ENCODE measurements at regions not wholly inside any gene's neighbourhood (a gene's known extent, or its start where the extent isn't known, plus 50 kb on each side); places are given as distances from the start of the nearest gene placed in this dataset.

- TF ChIP-seq TSHZ2 (CRISPR knock-in tag; IDR thresholded peaks at IDR 0.05) (no peak), RARB (CRISPR knock-in tag; IDR thresholded peaks at IDR 0.05) (no peak), SNAI2 (CRISPR knock-in tag; IDR thresholded peaks at IDR 0.05) (no peak), ZNF8 (CRISPR knock-in tag; IDR thresholded peaks at IDR 0.05) (no peak), CREB5 (CRISPR knock-in tag; IDR thresholded peaks at IDR 0.05; ENCODE audit: low read depth) (no peak), POU6F1 (CRISPR knock-in tag; IDR thresholded peaks at IDR 0.05; ENCODE audit: borderline replicate concordance, low read depth) (no peak)
These were observed 274.5 kb downstream of the INHBA start (continued) for GRCh38 chr7:41428381-41428780.

GRCh38 chr7:41425926-41426325 is 277.0 kb downstream of the INHBA start:
- TF ChIP-seq ARNTL (CRISPR knock-in tag; IDR thresholded peaks at IDR 0.05; ENCODE audit: borderline replicate concordance, low read depth) (no peak), TCF4 (CRISPR knock-in tag; IDR thresholded peaks at IDR 0.05; ENCODE audit: borderline replicate concordance) (no peak), TOX (CRISPR knock-in tag; IDR thresholded peaks at IDR 0.05; ENCODE audit: borderline replicate concordance) (no peak), CSDC2 (CRISPR knock-in tag; IDR thresholded peaks at IDR 0.05) (no peak), POU6F1 (CRISPR knock-in tag; IDR thresholded peaks at IDR 0.05; ENCODE audit: borderline replicate concordance, low read depth) (no peak), ZNF565 (CRISPR knock-in tag; conservative IDR thresholded peaks at IDR 0.05; ENCODE audit: low read depth) (no peak), ZNF8 (CRISPR knock-in tag; IDR thresholded peaks at IDR 0.05) (no peak), OSR1 (CRISPR knock-in tag; IDR thresholded peaks at IDR 0.05) (no peak), PPARA (CRISPR knock-in tag; IDR thresholded peaks at IDR 0.05; ENCODE audit: borderline replicate concordance) (no peak)

GRCh38 chr7:41421056-41421455 is 281.8 kb downstream of the INHBA start:
- ATAC-seq: no peak

More at GRCh38 chr7:41425926-41426325, 277.0 kb downstream of the INHBA start:
- peak; percentile 59 for ATAC-seq

More at GRCh38 chr7:41421056-41421455, 281.8 kb downstream of the INHBA start:
- TF ChIP-seq ESRRG (CRISPR knock-in tag; IDR thresholded peaks at IDR 0.05) (no peak), SNAI2 (CRISPR knock-in tag; IDR thresholded peaks at IDR 0.05) (no peak), ISL1 (CRISPR knock-in tag; IDR thresholded peaks at IDR 0.05) (no peak), ARNTL (CRISPR knock-in tag; IDR thresholded peaks at IDR 0.05; ENCODE audit: borderline replicate concordance, low read depth) (no peak), ZNF8 (CRISPR knock-in tag; IDR thresholded peaks at IDR 0.05) (no peak), TSHZ2 (CRISPR knock-in tag; IDR thresholded peaks at IDR 0.05) (no peak), BACH2 (CRISPR knock-in tag; IDR thresholded peaks at IDR 0.05; ENCODE audit: borderline replicate concordance) (no peak), ZC3H10 (CRISPR knock-in tag; IDR thresholded peaks at IDR 0.05) (no peak), POU6F1 (CRISPR knock-in tag; IDR thresholded peaks at IDR 0.05; ENCODE audit: borderline replicate concordance, low read depth) (no peak), ZFP30 (CRISPR knock-in tag; IDR thresholded peaks at IDR 0.05) (no peak)

Measured in SK-N-SH treated with all-trans-retinoic acid at 6 μM for 48 hours (cell line).